RWPE2 (cell line): ENCODE measurements at regions not wholly inside any gene's neighbourhood (a gene's known extent, or its start where the extent isn't known, plus 50 kb on each side); places are given as distances from the start of the nearest gene placed in this dataset.

ENCODE experiments used
- ATAC-seq: fragments of 200-7000 bp; cut with Tn5 transposase; 3 replicates; pipeline ENCODE4 v1.9.1; 2021; ENCODE audit warnings: low read depth
- DNase-seq: peaks from one replicate; pipeline ENCODE4 v3.0.0-alpha.2; 2020; ENCODE audit warnings: low spot score
- H3K27ac ChIP-seq: fragments of 450-650 bp; 2 replicates; pipeline ENCODE4 v1.5.1; 2017; ENCODE audit warnings: mild to moderate bottlenecking; ENCODE audit not compliant: poor library complexity, severe bottlenecking
- H3K27me3 ChIP-seq: fragments of 250-450 bp; sonication (Bioruptor Pico); 2 replicates; pipeline ENCODE4 v1.5.1; 2021; ENCODE audit warnings: mild to moderate bottlenecking, moderate library complexity; ENCODE audit not compliant: insufficient read depth, poor library complexity, severe bottlenecking
- H3K36me3 ChIP-seq: fragments of 250-450 bp; sonication (Bioruptor Pico); 2 replicates; pipeline ENCODE4 v1.5.1; 2020; ENCODE audit warnings: low read depth, mild to moderate bottlenecking, moderate library complexity
- H3K4me1 ChIP-seq: fragments of 250-450 bp; sonication (Bioruptor Pico); 2 replicates; pipeline ENCODE4 v1.5.1; 2021; ENCODE audit warnings: mild to moderate bottlenecking, moderate library complexity; ENCODE audit not compliant: insufficient read depth, poor library complexity, severe bottlenecking
- H3K4me3 ChIP-seq: fragments of 250-450 bp; sonication (Bioruptor Pico); 2 replicates; pipeline ENCODE4 v1.5.1; 2021; ENCODE audit warnings: mild to moderate bottlenecking, moderate library complexity; ENCODE audit not compliant: severe bottlenecking
- H3K9me3 ChIP-seq: fragments of 250-450 bp; sonication (Bioruptor Pico); 2 replicates; pipeline ENCODE4 v1.5.1; 2021; ENCODE audit warnings: mild to moderate bottlenecking, moderate library complexity; ENCODE audit not compliant: severe bottlenecking
- CTCF ChIP-seq: fragments of 450-650 bp; IDR thresholded peaks from one replicate; pipeline ENCODE4 v1.5.1; 2017; ENCODE audit warnings: mild to moderate bottlenecking, moderate library complexity; ENCODE audit not compliant: poor library complexity, severe bottlenecking

GRCh38 chr11:92769112-92769511, 200.3 kb upstream of the MTNR1B start:
- Histone ChIP-seq H3K36me3 (no peaks in the 10 kb centered on the region), H3K27ac (no peak overlapping the region), H3K4me1 (no peaks in the 10 kb centered on the region), H3K4me3 (no peak overlapping the region), H3K27me3 (no peaks in the 10 kb centered on the region), H3K9me3 (no peaks in the 10 kb centered on the region)
- no peak for ATAC-seq
- TF ChIP-seq CTCF, result no peak
- DNase-seq, result no peak

GRCh38 chr11:92770419-92770818, 199.0 kb upstream of the MTNR1B start:
- DNase-seq (no peak), ATAC-seq (no peak)
- H3K27ac ChIP-seq, result no peak overlapping the region

GRCh38 chr11:92770981-92771380, 198.5 kb upstream of the MTNR1B start:
- DNase-seq, result no peak
- no peak for ATAC-seq
- Histone ChIP-seq H3K27me3 (no peaks in the 10 kb centered on the region), H3K27ac (no peak overlapping the region), H3K9me3 (no peaks in the 10 kb centered on the region), H3K36me3 (no peaks in the 10 kb centered on the region), H3K4me3 (no peak overlapping the region), H3K4me1 (no peaks in the 10 kb centered on the region)
- TF ChIP-seq CTCF, result no peak

More at GRCh38 chr11:92770419-92770818, 199.0 kb upstream of the MTNR1B start:
- no peak overlapping the region for H3K4me3 ChIP-seq
- no peak for TF ChIP-seq CTCF
- H3K4me1 ChIP-seq, result no peaks in the 10 kb centered on the region
- no peaks in the 10 kb centered on the region for H3K36me3 ChIP-seq
- no peaks in the 10 kb centered on the region for H3K27me3 ChIP-seq
- H3K9me3 ChIP-seq, result no peaks in the 10 kb centered on the region

- TF ChIP-seq CTCF, result no peak
- no peaks in the 10 kb centered on the region for H3K36me3 ChIP-seq
- no peaks in the 10 kb centered on the region for H3K4me1 ChIP-seq
- no peak overlapping the region for H3K27ac ChIP-seq
- H3K4me3 ChIP-seq, result no peak overlapping the region
- no peak for ATAC-seq
- no peaks in the 10 kb centered on the region for H3K9me3 ChIP-seq
- H3K27me3 ChIP-seq, result no peaks in the 10 kb centered on the region
- DNase-seq, result no peak
Measured at GRCh38 chr11:92771701-92772100, 197.8 kb upstream of the MTNR1B start.

GRCh38 chr11:92775003-92775676, 194.3 kb upstream of the MTNR1B start:
- no peak for DNase-seq
- no peak for ATAC-seq
- Histone ChIP-seq H3K4me3 (no peak overlapping the region), H3K9me3 (no peaks in the 10 kb centered on the region), H3K27ac (no peak overlapping the region), H3K4me1 (no peaks in the 10 kb centered on the region), H3K27me3 (no peaks in the 10 kb centered on the region), H3K36me3 (no peaks in the 10 kb centered on the region)
- TF ChIP-seq CTCF, result no peak
